ENCODE measurements at regions not wholly inside any gene's neighbourhood (a gene's known extent, or its start where the extent isn't known, plus 50 kb on each side); places are given as distances from the start of the nearest gene placed in this dataset.

DNA sequence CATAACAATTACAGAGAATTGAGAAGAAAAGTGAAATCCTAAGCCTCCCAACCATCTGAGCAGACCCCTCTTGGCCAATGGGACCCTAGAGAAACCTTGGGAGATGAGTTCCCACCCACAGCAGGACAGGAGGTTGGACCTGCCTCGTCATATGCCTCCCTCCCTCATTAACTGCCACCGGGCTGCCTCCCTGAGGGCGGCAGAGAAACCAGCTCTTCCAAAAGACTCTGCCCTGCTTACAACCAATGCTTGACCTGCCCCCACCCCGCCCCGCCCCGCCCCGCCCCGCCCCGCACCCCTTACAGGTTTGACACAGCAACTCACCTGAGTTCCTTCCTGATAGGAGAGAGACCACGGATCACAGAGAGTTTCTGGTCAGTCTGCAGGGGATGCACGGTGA lies 86.1 kb downstream of the ADRA2C start:
- ChIA-PET CTCF (no interaction called here), POLR2A (no interaction called here)
- DNase-seq (ENCODE audit: extremely low spot score) = no peak
- TF ChIP-seq CTCF (IDR thresholded peaks at IDR 0.05; ENCODE audit: control extremely low read depth, extremely low read depth, low read depth, missing control alignments) = no peak

DNA sequence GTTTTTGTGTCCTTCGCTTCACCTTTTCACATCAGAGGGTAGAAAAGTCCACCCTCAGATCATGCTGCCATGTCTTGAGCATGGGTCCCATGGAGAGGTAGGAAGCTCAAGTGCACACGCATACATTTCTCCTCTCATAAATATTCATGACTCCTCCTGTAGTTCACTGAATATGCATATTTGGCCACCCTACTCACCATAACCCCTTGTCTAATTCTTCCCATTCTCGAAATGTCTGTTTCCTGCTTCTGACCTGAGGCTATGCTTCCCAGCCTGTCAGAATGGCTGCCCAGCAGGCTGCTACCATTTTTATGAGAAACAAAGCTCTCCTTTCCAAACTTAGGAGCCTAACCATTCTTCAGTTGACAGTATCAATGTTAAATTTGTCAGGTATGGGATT lies 86.5 kb downstream of the ADRA2C start:
- ChIA-PET POLR2A (no interaction called here), CTCF (no interaction called here)
- TF ChIP-seq CTCF (IDR thresholded peaks at IDR 0.05; ENCODE audit: control extremely low read depth, extremely low read depth, low read depth, missing control alignments) = no peak
- DNase-seq (ENCODE audit: extremely low spot score) = no peak

DNA sequence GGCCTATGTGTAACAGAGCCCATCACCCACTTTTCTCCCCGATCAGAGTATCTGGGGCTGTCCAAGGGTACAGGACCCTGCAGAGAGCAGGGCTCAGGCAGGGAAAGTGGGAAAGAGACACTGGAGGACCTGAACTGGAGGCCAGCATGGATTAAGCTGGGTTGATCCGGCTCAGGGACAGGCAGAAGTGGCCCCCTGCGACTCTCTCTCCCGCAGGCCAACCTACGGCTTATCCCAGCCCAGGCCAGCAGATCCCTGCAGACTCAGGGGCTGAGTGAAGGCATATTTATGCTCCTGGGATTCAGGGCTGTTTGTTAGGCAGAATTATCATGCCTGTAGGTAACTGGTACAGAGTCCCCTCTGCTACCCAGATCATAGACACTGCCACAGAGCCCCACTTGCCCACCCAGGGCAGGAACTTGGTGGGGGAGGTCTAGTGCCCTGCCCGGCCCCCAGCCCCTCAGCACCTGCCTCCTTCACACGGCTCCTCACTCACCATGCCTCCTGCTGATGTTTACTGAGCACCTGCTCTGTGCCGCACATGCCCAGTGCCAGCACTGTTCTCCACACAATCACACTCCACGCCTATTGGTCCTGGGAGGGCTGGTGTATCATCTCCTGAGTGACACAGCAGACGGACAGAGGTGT lies 87.3 kb downstream of the ADRA2C start:
- DNase-seq (ENCODE audit: extremely low spot score) = no peak
- ChIA-PET CTCF (no interaction called here), POLR2A (no interaction called here)
- no peak for TF ChIP-seq CTCF (IDR thresholded peaks at IDR 0.05; ENCODE audit: control extremely low read depth, extremely low read depth, low read depth, missing control alignments)

DNA sequence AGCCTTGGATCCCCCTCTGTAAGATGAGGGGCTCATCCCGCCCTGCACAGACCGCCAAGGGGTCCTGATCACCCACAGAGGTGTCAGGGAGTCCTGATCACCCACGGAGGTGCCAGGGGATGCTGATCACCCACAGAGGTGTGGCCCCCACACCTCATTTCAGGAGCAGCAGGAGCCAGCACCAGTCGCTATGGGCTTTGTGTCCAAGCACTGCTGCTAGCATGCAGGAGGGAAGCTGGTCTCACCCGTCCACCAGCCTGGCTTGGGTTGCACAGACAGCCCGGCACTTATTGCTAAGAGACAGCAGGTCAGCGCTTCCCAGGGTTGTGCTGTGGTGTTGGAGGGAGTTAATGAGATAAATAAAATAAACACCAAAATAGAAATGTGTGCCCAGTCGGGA lies 88.5 kb downstream of the ADRA2C start:
- ChIA-PET POLR2A (no interaction called here), CTCF (no interaction called here)
- TF ChIP-seq CTCF (IDR thresholded peaks at IDR 0.05; ENCODE audit: control extremely low read depth, extremely low read depth, low read depth, missing control alignments) = no peak
- DNase-seq (ENCODE audit: extremely low spot score) = no peak

DNA sequence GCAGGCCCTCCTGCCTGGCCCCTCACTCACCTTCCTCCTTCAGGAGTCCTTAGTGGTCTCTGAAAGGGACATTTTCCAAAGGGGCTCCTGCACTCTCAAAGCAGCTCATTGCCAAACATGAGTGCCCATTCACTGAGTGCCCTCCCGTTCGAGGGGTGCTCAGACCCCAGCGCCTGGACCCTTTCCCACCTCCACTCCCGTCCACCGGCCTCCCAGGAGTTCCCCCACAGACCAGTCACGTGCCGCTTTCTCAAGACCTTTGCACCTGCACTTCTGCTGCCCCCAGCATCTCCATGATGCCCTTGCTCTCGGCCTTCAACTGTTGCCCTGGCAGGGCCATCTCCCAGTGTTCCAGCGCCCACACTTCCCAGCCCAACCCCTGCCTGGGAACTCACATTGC lies 89.5 kb downstream of the ADRA2C start:
- no peak for DNase-seq (ENCODE audit: extremely low spot score)
- POLR2A ChIA-PET = no interaction called here
- TF ChIP-seq CTCF (IDR thresholded peaks at IDR 0.05; ENCODE audit: control extremely low read depth, extremely low read depth, low read depth, missing control alignments) = no peak
- CTCF ChIA-PET = interaction anchor here (1.1 kb wide), 1 partner anchor 23 kb away, joined by 3 read pairs; no protein-coding TSS in a partner anchor

DNA sequence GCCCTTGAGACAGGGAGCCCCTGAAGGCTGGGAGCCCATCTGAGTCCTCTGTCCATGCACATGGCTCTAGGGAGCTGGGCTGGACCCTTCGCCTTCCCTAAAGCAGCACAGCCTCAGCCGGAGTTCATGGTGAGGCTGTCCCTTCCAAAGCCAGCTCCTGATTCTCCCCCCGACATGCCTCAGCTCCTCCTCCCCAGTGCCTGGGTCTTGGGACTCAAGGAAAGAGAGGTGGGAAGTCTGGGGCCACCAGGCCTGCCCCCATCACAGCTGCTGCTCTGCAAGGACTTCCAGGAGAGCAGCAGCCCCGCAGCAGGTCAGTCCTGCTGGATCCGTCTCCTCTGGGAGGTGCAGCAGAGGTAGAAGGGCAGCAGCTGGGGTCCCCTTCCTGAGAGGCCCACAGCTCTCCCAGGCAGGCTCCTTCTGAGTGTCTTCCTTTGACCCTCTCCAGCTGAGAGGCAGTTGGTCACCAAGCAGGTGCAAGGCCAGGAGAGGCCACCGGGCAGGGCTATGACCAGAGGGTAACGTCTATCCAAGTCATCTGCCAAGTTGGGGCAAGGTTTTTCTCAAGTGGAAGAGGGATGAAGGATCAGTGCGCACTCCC lies 90.5 kb downstream of the ADRA2C start:
- no peak for TF ChIP-seq CTCF (IDR thresholded peaks at IDR 0.05; ENCODE audit: control extremely low read depth, extremely low read depth, low read depth, missing control alignments)
- ChIA-PET POLR2A (no interaction called here), CTCF (interaction anchor here (1.1 to 2.6 kb wide), 2 partner anchors 24 kb away, joined by 3 to 9 read pairs; no protein-coding TSS in a partner anchor)
- DNase-seq (ENCODE audit: extremely low spot score) = no peak
